HEK293T (cell line): ENCODE measurements at regions not wholly inside any gene's neighbourhood (a gene's known extent, or its start where the extent isn't known, plus 50 kb on each side); places are given as distances from the start of the nearest gene placed in this dataset.

Source experiments
- ARNT ChIP-seq: fragments of 450-650 bp; IDR thresholded peaks from 2 replicates; pipeline ENCODE4 v1.6.1; 2017; ENCODE audit warnings: mild to moderate bottlenecking
- FOXM1 ChIP-seq: fragments of 450-650 bp; IDR thresholded peaks from 2 replicates; pipeline ENCODE4 v1.6.1; 2017; ENCODE audit warnings: mild to moderate bottlenecking, borderline replicate concordance
- SP1 ChIP-seq: fragments of 450-650 bp; IDR thresholded peaks from 2 replicates; pipeline ENCODE4 v1.6.1; 2017
- SUZ12 ChIP-seq: fragments of 450-650 bp; IDR thresholded peaks from 2 replicates; pipeline ENCODE4 v1.6.1; 2016; ENCODE audit warnings: mild to moderate bottlenecking
- TF ChIP-seq, protein P1 (sequence below): fragments of 450-650 bp; IDR thresholded peaks from 2 replicates; pipeline ENCODE4 v1.6.1; 2016

- no peak for TF ChIP-seq ARNT
- TF ChIP-seq, protein P1, sequence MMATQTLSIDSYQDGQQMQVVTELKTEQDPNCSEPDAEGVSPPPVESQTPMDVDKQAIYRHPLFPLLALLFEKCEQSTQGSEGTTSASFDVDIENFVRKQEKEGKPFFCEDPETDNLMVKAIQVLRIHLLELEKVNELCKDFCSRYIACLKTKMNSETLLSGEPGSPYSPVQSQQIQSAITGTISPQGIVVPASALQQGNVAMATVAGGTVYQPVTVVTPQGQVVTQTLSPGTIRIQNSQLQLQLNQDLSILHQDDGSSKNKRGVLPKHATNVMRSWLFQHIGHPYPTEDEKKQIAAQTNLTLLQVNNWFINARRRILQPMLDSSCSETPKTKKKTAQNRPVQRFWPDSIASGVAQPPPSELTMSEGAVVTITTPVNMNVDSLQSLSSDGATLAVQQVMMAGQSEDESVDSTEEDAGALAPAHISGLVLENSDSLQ: no peak
- no peak for TF ChIP-seq SP1
- TF ChIP-seq FOXM1: no peak
- TF ChIP-seq SUZ12: no peak
These were observed 683.0 kb downstream of the DSC3 start for GRCh38 chr18:30359521-30359920.
